ENCODE measurements at regions not wholly inside any gene's neighbourhood (a gene's known extent, or its start where the extent isn't known, plus 50 kb on each side); places are given as distances from the start of the nearest gene placed in this dataset.

DNA sequence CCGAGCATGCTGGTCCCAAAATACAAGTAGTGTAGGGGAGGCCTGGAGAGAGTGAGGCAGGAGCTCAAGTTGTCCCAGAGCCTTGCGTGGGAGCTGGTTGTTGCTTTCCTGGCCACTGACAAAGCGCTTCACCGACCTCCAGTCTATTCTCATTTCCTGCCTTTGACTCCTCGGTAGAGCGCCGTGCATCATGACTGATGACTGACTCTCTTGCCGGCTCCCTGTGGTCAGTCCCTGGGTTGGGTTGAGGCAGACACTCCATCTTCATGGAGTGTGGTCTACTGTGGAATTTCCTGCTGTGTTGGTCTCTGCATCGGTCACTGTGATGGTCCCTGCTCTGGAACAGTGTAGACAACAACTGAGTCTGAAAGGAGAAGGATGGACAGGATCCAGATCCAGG is 175.1 kb upstream of the S1PR3 start (continued):
- TF ChIP-seq ZNF521 (tag by site-specific recombination; IDR thresholded peaks at IDR 0.05): no peak
- no peak for TF ChIP-seq PRDM1 (tag by site-specific recombination; IDR thresholded peaks at IDR 0.05)
- no peak for TF ChIP-seq ZNF747 (tag by site-specific recombination; IDR thresholded peaks at IDR 0.05)
- TF ChIP-seq, protein P1, sequence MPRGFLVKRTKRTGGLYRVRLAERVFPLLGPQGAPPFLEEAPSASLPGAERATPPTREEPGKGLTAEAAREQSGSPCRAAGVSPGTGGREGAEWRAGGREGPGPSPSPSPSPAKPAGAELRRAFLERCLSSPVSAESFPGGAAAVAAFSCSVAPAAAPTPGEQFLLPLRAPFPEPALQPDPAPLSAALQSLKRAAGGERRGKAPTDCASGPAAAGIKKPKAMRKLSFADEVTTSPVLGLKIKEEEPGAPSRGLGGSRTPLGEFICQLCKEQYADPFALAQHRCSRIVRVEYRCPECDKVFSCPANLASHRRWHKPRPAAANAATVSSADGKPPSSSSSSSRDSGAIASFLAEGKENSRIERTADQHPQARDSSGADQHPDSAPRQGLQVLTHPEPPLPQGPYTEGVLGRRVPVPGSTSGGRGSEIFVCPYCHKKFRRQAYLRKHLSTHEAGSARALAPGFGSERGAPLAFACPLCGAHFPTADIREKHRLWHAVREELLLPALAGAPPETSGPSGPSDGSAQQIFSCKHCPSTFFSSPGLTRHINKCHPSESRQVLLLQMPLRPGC (tag by site-specific recombination; IDR thresholded peaks at IDR 0.05): no peak
- TF ChIP-seq ZBTB21 (tag by site-specific recombination; IDR thresholded peaks at IDR 0.05): no peak
- no peak for TF ChIP-seq MZF1 (tag by site-specific recombination; IDR thresholded peaks at IDR 0.05; ENCODE audit: borderline replicate concordance)

DNA sequence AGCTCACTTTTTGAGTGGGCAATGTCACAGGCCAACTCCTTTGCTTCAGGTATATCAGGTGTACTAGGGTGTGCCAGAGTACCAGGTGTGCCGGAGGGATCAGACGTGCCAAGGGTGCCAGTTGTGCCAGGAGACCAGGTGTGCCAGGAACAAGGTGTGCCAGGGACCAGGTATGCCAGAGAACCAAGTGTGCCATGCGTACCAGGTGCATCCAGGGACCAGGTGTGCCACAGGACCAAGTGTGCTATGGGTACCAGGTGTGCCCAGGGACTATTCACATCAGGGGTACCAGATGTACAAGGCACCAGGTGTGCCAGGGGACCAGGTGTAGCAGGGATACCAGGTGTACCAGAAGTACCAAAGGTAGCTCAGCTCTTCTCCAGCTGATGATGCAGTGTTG is 174.7 kb upstream of the S1PR3 start:
- CTCF ChIA-PET: no interaction called here
- Histone ChIP-seq H3K27ac (ENCODE audit: extremely low read depth, low read depth, low read length) (no peak overlapping the region), H3K4me1 (ENCODE audit: control insufficient read depth, insufficient read depth, low read length) (peaks cover 7% of the 10 kb centered on the region; the same call in 1 of the 2 replicates), H3K4me3 (ENCODE audit: low read depth, low read length) (no peak overlapping the region), H3K9me3 (ENCODE audit: control insufficient read depth, insufficient read depth, low read depth, low read length) (no peaks in the 10 kb centered on the region), H3K36me3 (ENCODE audit: control insufficient read depth in 2 of 2, insufficient read depth in 1 of 2, low read length in 2 of 2) (no peaks in the 10 kb centered on the region)
- POLR2A ChIA-PET: no interaction called here
- no peak for TF ChIP-seq ZIC2 (tag by site-specific recombination; IDR thresholded peaks at IDR 0.05)
- no peak for TF ChIP-seq ZSCAN23 (tag by site-specific recombination; IDR thresholded peaks at IDR 0.05)
- TF ChIP-seq ZNF707 (tag by site-specific recombination; IDR thresholded peaks at IDR 0.05): no peak
- TF ChIP-seq ZNF830 (tag by site-specific recombination; IDR thresholded peaks at IDR 0.05; ENCODE audit: low read depth): no peak
- TF ChIP-seq, protein P2, sequence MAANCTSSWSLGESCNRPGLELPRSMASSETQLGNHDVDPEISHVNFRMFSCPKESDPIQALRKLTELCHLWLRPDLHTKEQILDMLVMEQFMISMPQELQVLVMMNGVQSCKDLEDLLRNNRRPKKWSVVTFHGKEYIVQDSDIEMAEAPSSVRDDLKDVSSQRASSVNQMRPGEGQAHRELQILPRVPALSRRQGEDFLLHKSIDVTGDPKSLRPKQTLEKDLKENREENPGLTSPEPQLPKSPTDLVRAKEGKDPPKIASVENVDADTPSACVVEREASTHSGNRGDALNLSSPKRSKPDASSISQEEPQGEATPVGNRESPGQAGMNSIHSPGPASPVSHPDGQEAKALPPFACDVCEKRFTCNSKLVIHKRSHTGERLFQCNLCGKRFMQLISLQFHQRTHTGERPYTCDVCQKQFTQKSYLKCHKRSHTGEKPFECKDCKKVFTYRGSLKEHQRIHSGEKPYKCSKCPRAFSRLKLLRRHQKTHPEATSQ (tag by site-specific recombination; IDR thresholded peaks at IDR 0.05): no peak
- no peak for TF ChIP-seq ZNF335 (tag by site-specific recombination; conservative IDR thresholded peaks at IDR 0.05)
- TF ChIP-seq ZNF239 (tag by site-specific recombination; IDR thresholded peaks at IDR 0.05): no peak
- TF ChIP-seq, protein P3, sequence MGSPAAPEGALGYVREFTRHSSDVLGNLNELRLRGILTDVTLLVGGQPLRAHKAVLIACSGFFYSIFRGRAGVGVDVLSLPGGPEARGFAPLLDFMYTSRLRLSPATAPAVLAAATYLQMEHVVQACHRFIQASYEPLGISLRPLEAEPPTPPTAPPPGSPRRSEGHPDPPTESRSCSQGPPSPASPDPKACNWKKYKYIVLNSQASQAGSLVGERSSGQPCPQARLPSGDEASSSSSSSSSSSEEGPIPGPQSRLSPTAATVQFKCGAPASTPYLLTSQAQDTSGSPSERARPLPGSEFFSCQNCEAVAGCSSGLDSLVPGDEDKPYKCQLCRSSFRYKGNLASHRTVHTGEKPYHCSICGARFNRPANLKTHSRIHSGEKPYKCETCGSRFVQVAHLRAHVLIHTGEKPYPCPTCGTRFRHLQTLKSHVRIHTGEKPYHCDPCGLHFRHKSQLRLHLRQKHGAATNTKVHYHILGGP (tag by site-specific recombination; IDR thresholded peaks at IDR 0.05): no peak
- TF ChIP-seq ZBTB21 (tag by site-specific recombination; IDR thresholded peaks at IDR 0.05): no peak
- TF ChIP-seq ZNF658 (tag by site-specific recombination; IDR thresholded peaks at IDR 0.05): no peak

DNA sequence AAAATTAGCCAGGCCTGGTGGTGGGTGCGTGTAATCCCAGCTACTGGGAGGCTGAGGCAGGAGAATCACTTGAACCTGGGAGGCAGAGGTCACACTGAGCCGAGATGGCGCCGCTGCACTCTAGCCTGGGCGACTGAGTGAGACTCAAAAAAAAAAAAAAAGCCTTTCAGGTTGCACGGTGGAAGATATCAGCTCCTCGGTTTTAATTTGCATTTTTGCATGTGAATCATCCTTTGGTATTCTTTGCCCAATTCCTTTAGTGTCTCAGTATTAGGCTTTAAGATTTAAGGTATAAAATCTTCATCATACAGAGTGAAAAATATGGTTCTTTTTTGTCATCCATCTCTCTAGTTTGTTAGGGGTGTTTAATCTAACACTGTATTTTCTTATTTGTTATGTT is 173.6 kb upstream of the S1PR3 start:
- Histone ChIP-seq H3K4me1 (ENCODE audit: control insufficient read depth, insufficient read depth, low read length) (peaks cover 7% of the 10 kb centered on the region; the same call in 1 of the 2 replicates), H3K36me3 (ENCODE audit: control insufficient read depth in 2 of 2, insufficient read depth in 1 of 2, low read length in 2 of 2) (no peaks in the 10 kb centered on the region), H3K9me3 (ENCODE audit: control insufficient read depth, insufficient read depth, low read depth, low read length) (no peaks in the 10 kb centered on the region), H3K27ac (ENCODE audit: extremely low read depth, low read depth, low read length) (no peak overlapping the region), H3K4me3 (ENCODE audit: low read depth, low read length) (no peak overlapping the region)
- ChIA-PET CTCF (no interaction called here), POLR2A (interaction anchor here (0.7 kb wide), 1 partner anchor 933 kb away, joined by 4 read pairs; no protein-coding TSS in a partner anchor)
- TF ChIP-seq ZNF248 (tag by site-specific recombination; IDR thresholded peaks at IDR 0.05): no peak
- TF ChIP-seq, protein P4, sequence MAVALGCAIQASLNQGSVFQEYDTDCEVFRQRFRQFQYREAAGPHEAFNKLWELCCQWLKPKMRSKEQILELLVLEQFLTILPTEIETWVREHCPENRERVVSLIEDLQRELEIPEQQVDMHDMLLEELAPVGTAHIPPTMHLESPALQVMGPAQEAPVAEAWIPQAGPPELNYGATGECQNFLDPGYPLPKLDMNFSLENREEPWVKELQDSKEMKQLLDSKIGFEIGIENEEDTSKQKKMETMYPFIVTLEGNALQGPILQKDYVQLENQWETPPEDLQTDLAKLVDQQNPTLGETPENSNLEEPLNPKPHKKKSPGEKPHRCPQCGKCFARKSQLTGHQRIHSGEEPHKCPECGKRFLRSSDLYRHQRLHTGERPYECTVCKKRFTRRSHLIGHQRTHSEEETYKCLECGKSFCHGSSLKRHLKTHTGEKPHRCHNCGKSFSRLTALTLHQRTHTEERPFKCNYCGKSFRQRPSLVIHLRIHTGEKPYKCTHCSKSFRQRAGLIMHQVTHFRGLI (tag by site-specific recombination; IDR thresholded peaks at IDR 0.05): no peak
- no peak for TF ChIP-seq ZNF274 (IDR thresholded peaks at IDR 0.05; ENCODE audit: low read length)
- no peak for TF ChIP-seq ZNF274 (tag by site-specific recombination; IDR thresholded peaks at IDR 0.05; ENCODE audit: borderline replicate concordance)
- TF ChIP-seq SCRT2 (tag by site-specific recombination; IDR thresholded peaks at IDR 0.05): no peak
- TF ChIP-seq, protein P5, sequence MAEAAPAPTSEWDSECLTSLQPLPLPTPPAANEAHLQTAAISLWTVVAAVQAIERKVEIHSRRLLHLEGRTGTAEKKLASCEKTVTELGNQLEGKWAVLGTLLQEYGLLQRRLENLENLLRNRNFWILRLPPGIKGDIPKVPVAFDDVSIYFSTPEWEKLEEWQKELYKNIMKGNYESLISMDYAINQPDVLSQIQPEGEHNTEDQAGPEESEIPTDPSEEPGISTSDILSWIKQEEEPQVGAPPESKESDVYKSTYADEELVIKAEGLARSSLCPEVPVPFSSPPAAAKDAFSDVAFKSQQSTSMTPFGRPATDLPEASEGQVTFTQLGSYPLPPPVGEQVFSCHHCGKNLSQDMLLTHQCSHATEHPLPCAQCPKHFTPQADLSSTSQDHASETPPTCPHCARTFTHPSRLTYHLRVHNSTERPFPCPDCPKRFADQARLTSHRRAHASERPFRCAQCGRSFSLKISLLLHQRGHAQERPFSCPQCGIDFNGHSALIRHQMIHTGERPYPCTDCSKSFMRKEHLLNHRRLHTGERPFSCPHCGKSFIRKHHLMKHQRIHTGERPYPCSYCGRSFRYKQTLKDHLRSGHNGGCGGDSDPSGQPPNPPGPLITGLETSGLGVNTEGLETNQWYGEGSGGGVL (tag by site-specific recombination; IDR thresholded peaks at IDR 0.05): no peak
- no peak for TF ChIP-seq ZNF707 (tag by site-specific recombination; IDR thresholded peaks at IDR 0.05)
- TF ChIP-seq ZNF335 (tag by site-specific recombination; conservative IDR thresholded peaks at IDR 0.05): no peak
- TF ChIP-seq, protein P6, sequence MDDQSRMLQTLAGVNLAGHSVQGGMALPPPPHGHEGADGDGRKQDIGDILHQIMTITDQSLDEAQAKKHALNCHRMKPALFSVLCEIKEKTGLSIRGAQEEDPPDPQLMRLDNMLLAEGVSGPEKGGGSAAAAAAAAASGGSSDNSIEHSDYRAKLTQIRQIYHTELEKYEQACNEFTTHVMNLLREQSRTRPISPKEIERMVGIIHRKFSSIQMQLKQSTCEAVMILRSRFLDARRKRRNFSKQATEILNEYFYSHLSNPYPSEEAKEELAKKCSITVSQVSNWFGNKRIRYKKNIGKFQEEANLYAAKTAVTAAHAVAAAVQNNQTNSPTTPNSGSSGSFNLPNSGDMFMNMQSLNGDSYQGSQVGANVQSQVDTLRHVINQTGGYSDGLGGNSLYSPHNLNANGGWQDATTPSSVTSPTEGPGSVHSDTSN (CRISPR knock-in tag; IDR thresholded peaks at IDR 0.05): no peak
